Skeletal muscle satellite cell (primary cell): ENCODE measurements at regions not wholly inside any gene's neighbourhood (a gene's known extent, or its start where the extent isn't known, plus 50 kb on each side); places are given as distances from the start of the nearest gene placed in this dataset.

ENCODE experiments used
- H3K27me3 ChIP-seq: 2 replicates; pipeline ENCODE4 v1.7.0; 2013; ENCODE audit warnings: low read length; ENCODE audit not compliant: control insufficient read depth, insufficient read depth
- H3K36me3 ChIP-seq: 2 replicates; pipeline ENCODE4 v1.7.0; 2013; ENCODE audit warnings: mild to moderate bottlenecking, control low read depth, low read length; ENCODE audit not compliant: insufficient read depth
- H3K4me1 ChIP-seq: 2 replicates; pipeline ENCODE4 v1.7.0; 2013; ENCODE audit warnings: low read length; ENCODE audit not compliant: control insufficient read depth, insufficient read depth
- H3K4me2 ChIP-seq: 2 replicates; pipeline ENCODE4 v1.7.0; 2013; ENCODE audit warnings: mild to moderate bottlenecking, low read length
- H3K4me3 ChIP-seq: 2 replicates; pipeline ENCODE4 v1.7.0; 2013; ENCODE audit warnings: low read length
- H3K9ac ChIP-seq: 2 replicates; pipeline ENCODE4 v1.7.0; 2013; ENCODE audit warnings: mild to moderate bottlenecking, low read depth, low read length, moderate library complexity
- H3K9me3 ChIP-seq: replicated peaks from 2 replicates; pipeline ENCODE4 v1.7.0; 2013; ENCODE audit warnings: mild to moderate bottlenecking, control low read depth, low read length

DNA sequence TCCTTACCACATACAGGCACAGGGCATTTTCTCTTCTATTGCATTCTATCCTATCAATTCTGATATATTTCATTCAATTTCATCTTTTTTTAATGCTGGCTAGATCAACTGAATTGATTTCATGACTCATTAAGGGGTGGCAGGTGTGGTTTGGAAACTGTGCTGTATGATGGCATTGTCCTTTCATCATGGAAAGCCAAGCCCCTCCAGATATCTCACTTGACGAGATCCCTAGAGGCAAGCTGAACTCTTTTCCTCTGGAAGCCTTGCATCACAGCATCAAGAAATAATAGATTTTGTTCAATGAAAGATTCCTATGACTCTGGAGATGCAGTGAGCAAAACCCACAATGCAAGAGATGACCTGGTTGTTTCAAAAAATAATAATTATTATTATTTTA, 401.2 kb downstream of the PREX1 start:
- Histone ChIP-seq H3K4me2 (no peak overlapping the region), H3K9me3 (no peaks in the 10 kb centered on the region), H3K4me3 (no peak overlapping the region), H3K27me3 (no peaks in the 10 kb centered on the region), H3K36me3 (no peaks in the 10 kb centered on the region), H3K4me1 (no peaks in the 10 kb centered on the region), H3K9ac (no peak overlapping the region)

GRCh38 chr20:48425817-48426612, 401.8 kb downstream of the PREX1 start:
- H3K9ac ChIP-seq = no peak overlapping the region

DNA sequence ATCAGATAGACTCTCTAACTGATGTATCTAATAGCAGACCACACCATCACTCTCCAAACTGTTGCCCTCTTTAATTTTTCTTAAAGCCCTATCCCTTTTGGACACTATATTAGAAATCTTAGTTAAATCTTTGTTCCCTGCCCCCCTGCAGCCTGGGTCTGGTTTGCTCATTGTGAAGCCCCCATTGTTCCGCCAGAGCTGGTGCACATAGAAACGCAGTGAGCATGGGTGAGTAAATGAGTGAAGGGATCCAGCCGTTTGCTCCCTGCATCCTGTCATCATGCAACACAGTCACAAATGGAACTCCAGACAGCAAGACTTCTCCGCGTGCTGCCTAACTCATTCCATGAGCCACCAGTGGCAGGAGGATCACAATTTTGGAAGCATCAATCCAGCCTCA, 402.5 kb downstream of the PREX1 start:
- no peaks in the 10 kb centered on the region for H3K27me3 ChIP-seq
- H3K4me1 ChIP-seq = no peaks in the 10 kb centered on the region
- H3K9ac ChIP-seq = no peak overlapping the region
- no peaks in the 10 kb centered on the region for H3K9me3 ChIP-seq
- no peak overlapping the region for H3K4me3 ChIP-seq
- no peak overlapping the region for H3K4me2 ChIP-seq
- H3K36me3 ChIP-seq = no peaks in the 10 kb centered on the region

More at GRCh38 chr20:48425817-48426612, 401.8 kb downstream of the PREX1 start:
- Histone ChIP-seq H3K4me1 (no peaks in the 10 kb centered on the region), H3K27me3 (no peaks in the 10 kb centered on the region), H3K4me2 (no peak overlapping the region), H3K9me3 (no peaks in the 10 kb centered on the region), H3K36me3 (no peaks in the 10 kb centered on the region), H3K4me3 (no peak overlapping the region)

DNA sequence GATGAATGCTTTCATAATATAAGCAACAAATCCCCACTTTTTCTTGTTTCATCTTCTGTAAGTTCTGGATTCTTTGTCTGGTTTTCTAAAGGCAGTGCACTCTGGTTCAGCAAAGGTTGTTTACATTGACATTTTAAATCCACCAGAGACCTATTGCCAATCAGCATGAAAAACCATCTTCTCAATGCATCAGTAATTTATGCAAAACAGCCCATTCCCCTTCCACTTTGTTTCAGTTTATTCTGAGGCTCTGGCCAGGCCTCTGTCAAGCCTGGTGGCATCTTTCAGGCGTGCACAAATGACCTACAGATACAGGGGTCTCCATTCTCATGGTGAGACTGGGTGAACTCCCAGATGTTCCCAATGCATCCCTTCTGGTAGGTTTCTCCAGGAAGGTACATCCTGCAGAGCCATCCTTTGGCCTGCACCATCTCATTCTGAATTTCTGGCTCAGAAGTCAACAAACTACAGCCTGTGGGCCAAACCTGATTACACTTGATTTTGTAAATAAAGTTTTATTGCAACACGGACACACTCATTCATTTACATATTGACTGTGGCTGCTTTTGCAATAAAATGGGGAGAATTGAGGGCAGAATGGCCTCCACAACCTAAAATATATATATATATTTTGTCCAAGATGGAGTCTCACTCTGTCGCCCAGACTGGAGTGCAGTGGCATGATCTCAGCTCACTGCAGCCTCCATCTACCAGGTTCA, 405.4 kb downstream of the PREX1 start:
- Histone ChIP-seq H3K4me3 (no peak overlapping the region), H3K4me1 (no peaks in the 10 kb centered on the region), H3K9ac (no peak overlapping the region), H3K9me3 (no peaks in the 10 kb centered on the region), H3K27me3 (no peaks in the 10 kb centered on the region), H3K4me2 (no peak overlapping the region), H3K36me3 (no peaks in the 10 kb centered on the region)

DNA sequence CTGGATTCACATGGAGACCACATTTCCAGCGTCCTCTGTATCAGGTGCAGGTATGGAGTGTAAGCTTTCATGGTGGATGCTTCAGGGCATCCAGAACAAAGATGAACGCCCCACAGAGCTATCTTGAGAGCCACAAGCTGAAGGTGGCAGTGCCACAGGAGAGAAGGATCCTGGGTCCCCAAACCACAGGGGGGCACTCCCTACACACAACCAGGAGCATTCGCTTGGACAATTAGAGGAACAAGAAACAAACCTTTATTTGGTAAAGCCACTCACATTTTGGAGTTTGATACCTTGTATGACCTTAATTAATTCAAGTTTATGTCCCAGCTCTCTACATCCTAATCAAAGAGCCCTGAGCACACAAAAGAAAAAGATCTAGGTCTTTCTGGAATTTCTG, 406.3 kb downstream of the PREX1 start:
- no peak overlapping the region for H3K4me2 ChIP-seq
- H3K36me3 ChIP-seq = no peaks in the 10 kb centered on the region
- H3K9ac ChIP-seq = no peak overlapping the region
- no peak overlapping the region for H3K4me3 ChIP-seq
- H3K27me3 ChIP-seq = no peaks in the 10 kb centered on the region
- H3K9me3 ChIP-seq = no peaks in the 10 kb centered on the region
- H3K4me1 ChIP-seq = no peaks in the 10 kb centered on the region

- H3K27me3 ChIP-seq = no peaks in the 10 kb centered on the region
- no peak overlapping the region for H3K4me2 ChIP-seq
- H3K4me3 ChIP-seq = no peak overlapping the region
- no peaks in the 10 kb centered on the region for H3K9me3 ChIP-seq
- H3K36me3 ChIP-seq = no peaks in the 10 kb centered on the region
- no peak overlapping the region for H3K9ac ChIP-seq
- no peaks in the 10 kb centered on the region for H3K4me1 ChIP-seq
Observed at GRCh38 chr20:48420176-48420575, 407.6 kb downstream of the PREX1 start.

DNA sequence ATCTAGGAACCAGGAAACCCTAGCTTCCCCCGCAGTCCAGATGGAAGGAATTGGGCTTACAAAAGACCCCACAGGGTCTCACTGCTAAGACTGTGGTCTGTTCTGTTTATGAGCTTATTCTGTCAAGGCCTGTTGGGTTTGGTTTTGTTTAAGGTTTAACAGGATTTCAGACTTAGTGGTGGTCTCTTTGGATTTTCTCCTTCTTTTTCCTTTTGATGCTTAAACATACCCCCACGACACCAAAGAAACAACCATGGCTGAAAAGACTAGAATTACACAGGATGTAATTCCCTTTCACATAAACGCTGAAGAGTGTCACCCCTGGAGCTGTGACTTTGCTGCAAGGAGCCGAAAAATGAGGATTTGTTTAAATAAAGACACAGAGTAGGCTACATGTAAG, 408.6 kb downstream of the PREX1 start:
- Histone ChIP-seq H3K36me3 (no peaks in the 10 kb centered on the region), H3K9me3 (no peaks in the 10 kb centered on the region), H3K9ac (no peak overlapping the region), H3K27me3 (no peaks in the 10 kb centered on the region), H3K4me3 (no peak overlapping the region), H3K4me2 (no peak overlapping the region), H3K4me1 (no peaks in the 10 kb centered on the region)

DNA sequence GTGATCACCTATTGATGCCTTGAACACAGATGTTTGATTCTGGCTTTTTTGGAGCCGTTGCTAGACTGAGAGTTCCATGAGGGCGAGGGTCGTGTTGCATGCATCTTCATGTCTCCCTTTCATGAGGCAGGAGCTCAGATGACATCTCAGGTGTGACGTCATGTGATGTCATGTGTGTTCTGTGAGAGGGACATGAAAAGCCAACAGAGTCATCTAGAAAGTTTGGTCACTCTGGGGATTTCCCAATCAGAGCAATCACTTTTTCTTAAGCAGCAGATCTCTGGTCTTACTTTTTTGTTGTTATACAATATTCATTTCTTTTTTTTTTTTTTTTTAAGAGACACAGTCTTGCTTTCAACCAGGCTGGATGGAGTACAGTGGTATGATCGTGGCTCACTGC, 411.8 kb downstream of the PREX1 start:
- H3K36me3 ChIP-seq = no peaks in the 10 kb centered on the region
- no peaks in the 10 kb centered on the region for H3K27me3 ChIP-seq
- no peaks in the 10 kb centered on the region for H3K9me3 ChIP-seq
- H3K4me3 ChIP-seq = no peak overlapping the region
- no peak overlapping the region for H3K4me2 ChIP-seq
- H3K9ac ChIP-seq = no peak overlapping the region
- no peaks in the 10 kb centered on the region for H3K4me1 ChIP-seq

DNA sequence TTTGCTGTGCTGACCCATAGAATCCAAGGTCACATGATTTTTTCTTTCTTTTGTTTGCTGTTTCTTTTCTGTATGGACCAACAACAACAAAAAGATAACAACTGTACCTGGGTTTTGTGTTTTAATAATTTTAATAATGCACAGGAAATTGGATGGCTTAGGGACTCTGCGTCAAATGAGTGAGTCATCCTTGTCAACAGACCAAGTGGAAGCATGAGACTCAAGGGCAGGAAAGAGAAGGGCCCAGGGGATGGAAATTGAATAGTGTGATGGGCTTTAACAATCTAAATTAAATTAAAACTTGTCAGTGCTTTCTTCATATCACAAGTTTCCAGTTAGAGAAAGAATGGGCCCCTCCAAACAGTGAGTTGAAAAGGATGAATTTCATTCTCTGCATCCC, 413.0 kb downstream of the PREX1 start:
- Histone ChIP-seq H3K4me3 (no peak overlapping the region), H3K9ac (no peak overlapping the region)

DNA sequence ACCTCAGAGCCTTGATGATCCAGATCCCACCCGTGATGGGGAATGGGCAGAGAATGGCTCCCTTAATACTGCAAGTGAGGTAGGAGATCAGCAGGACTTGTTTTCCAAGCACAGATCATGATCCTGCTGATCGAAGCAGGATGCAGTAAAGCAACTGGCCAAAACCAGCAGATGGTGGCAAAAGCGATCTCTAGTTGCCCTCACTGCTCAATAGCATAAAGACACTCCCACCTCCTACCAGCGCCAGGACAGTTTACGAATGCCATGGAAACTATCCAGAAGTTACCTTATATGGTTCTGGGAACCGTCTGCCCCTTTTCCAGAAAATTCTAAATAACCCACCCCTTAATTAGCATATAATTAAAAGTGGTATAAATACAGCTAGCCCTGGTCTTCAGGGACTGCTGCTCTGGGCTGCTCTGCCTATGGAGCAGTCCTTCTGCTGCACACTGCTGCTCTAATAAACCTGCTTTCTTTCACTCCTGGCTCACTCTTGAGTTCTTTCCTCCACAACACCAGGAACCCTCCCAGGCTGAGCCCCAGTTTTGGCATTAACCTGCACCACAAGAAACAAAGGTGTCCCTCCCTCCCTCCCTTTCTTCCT, 415.8 kb downstream of the PREX1 start:
- Histone ChIP-seq H3K4me1 (no peaks in the 10 kb centered on the region), H3K27me3 (no peaks in the 10 kb centered on the region), H3K9ac (no peak overlapping the region), H3K9me3 (no peaks in the 10 kb centered on the region), H3K4me3 (no peak overlapping the region), H3K4me2 (no peak overlapping the region), H3K36me3 (no peaks in the 10 kb centered on the region)

More for the DNA sequence above, 413.0 kb downstream of the PREX1 start:
- Histone ChIP-seq H3K9me3 (no peaks in the 10 kb centered on the region), H3K27me3 (no peaks in the 10 kb centered on the region), H3K4me1 (no peaks in the 10 kb centered on the region), H3K36me3 (no peaks in the 10 kb centered on the region), H3K4me2 (no peak overlapping the region)

- Histone ChIP-seq H3K9me3 (no peaks in the 10 kb centered on the region), H3K36me3 (no peaks in the 10 kb centered on the region), H3K9ac (no peak overlapping the region), H3K4me3 (no peak overlapping the region), H3K4me1 (no peaks in the 10 kb centered on the region), H3K4me2 (no peak overlapping the region), H3K27me3 (no peaks in the 10 kb centered on the region)
Observed at GRCh38 chr20:48411245-48411644, 416.6 kb downstream of the PREX1 start.
